ENCODE measurements at regions not wholly inside any gene's neighbourhood (a gene's known extent, or its start where the extent isn't known, plus 50 kb on each side); places are given as distances from the start of the nearest gene placed in this dataset.

DNA sequence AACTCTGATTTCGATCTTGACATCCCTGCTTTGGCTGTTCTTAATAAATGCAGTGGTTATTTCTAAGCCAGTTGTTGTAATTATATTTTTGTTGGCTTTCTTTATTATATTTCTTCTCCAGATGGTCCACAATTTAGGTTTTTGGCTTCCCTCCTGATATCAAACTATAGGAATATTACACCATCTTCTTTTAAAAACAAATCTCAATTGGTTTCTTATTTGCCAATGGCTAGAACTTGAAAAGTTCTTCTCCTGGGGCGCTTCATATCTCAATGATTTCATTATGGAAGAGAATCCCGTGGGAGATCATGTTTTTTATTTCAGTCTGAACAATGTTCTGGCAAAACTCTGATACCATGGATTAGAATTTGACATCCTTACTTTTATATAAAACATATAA lies 292.3 kb downstream of the FLRT2 start:
- DNase-seq (ENCODE audit: low spot score) = no peak
- TF ChIP-seq, protein P1, sequence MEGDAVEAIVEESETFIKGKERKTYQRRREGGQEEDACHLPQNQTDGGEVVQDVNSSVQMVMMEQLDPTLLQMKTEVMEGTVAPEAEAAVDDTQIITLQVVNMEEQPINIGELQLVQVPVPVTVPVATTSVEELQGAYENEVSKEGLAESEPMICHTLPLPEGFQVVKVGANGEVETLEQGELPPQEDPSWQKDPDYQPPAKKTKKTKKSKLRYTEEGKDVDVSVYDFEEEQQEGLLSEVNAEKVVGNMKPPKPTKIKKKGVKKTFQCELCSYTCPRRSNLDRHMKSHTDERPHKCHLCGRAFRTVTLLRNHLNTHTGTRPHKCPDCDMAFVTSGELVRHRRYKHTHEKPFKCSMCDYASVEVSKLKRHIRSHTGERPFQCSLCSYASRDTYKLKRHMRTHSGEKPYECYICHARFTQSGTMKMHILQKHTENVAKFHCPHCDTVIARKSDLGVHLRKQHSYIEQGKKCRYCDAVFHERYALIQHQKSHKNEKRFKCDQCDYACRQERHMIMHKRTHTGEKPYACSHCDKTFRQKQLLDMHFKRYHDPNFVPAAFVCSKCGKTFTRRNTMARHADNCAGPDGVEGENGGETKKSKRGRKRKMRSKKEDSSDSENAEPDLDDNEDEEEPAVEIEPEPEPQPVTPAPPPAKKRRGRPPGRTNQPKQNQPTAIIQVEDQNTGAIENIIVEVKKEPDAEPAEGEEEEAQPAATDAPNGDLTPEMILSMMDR (IDR thresholded peaks at IDR 0.05; ENCODE audit: extremely low read depth, missing control alignments) = no peak

DNA sequence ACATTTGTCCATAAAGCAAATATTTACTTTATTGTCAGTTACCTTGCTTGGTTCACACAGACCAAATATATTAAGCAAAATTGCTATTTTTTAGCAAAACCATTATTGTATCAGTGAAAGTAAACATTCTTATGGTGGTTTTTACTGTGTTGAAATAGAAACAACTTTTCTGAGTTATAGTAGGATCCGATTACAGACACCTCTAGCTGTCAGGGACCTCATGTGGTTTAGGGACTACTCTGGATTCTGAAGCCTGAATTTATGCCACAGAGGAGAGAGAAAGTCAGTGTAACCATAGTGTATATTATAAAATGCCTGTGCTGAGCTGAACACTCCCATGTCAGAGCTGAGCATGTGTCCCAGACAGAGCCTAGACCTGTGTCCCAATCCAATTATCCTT lies 287.5 kb downstream of the FLRT2 start:
- TF ChIP-seq, protein P1 (IDR thresholded peaks at IDR 0.05; ENCODE audit: extremely low read depth, missing control alignments) = no peak
- no peak for DNase-seq (ENCODE audit: low spot score)

DNA sequence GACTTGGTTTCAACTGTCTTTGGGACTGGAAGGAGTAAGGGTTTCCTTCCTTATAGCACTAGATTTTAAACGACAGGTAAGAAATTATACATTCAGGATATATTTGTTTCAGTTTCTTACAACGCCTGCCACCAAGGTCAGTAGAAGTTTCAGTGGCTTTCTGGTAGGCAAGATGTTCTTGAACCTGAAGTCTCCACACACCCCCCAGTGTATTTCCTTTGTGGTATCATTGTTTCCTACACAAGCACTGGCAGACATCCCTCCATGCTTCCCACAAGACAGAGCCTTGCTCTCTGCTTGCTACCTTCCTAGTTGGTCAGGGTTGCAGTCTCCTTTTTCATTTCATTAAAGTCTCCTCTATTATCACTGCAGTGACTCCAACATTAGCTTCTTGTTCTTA lies 283.1 kb downstream of the FLRT2 start:
- DNase-seq (ENCODE audit: low spot score) = no peak

DNA sequence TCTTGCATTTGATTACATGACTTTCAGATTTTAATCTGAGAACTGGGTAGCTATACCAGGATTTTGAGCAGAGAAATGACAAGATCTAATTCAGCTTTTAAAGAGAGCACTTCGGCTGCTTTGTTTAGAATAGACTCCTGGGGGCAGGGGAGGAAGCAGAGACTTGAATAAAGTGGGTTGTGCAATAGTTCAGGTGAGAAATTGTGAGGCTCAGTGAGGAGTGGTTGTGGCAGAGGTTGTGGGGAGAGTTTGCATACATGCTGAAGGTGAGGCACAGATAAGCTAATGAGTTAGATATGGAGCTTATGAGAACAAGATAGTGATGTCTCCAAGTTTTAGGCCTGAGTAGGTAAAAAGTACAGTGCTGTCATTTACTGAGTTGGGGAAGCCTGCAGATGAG lies 281.4 kb downstream of the FLRT2 start:
- TF ChIP-seq, protein P1 (IDR thresholded peaks at IDR 0.05; ENCODE audit: extremely low read depth, missing control alignments) = no peak
- DNase-seq (ENCODE audit: low spot score) = no peak

More for the DNA sequence above, 283.1 kb downstream of the FLRT2 start:
- TF ChIP-seq, protein P1 (IDR thresholded peaks at IDR 0.05; ENCODE audit: extremely low read depth, missing control alignments) = no peak

DNA sequence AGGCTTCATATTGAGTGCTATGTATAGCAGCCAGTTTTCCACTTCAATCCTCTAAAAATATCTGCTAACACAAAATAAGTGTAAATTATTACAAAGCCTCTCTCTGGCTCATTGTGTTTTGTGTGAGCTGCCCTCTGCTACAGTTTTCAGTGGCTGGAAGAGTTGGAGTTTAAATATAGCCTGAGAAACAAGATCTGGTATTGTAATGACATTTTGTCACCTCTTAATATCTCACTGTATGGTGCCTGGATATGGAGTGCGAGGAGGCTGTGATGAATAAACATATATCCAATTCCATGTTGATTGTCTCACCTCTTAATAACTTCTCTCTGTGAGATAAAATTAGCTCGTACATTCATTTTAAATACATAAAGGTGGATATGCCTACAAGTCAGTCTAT lies 269.7 kb downstream of the FLRT2 start:
- DNase-seq (ENCODE audit: low spot score) = no peak
- TF ChIP-seq, protein P1 (IDR thresholded peaks at IDR 0.05; ENCODE audit: extremely low read depth, missing control alignments) = no peak

DNA sequence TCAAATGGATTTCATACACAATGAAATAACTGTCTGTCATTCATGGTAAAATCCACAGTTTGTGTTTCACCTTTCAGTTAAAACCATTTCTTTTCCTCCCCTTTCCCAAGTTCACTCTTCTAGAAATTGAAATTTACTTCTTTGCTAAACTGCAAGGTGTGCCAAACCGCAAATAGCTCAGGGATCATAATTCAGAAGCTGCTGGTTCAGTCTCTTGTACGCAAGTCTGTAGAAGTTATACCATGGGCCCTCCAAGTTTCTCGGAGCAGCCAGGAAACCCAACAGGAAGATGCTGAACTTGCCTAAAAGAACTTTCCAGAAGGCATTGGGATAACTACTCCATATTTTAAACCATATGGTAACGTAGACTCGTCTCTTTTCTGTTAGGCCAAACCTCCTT lies 268.9 kb downstream of the FLRT2 start:
- DNase-seq (ENCODE audit: low spot score) = no peak
- TF ChIP-seq, protein P1 (IDR thresholded peaks at IDR 0.05; ENCODE audit: extremely low read depth, missing control alignments) = no peak

DNA sequence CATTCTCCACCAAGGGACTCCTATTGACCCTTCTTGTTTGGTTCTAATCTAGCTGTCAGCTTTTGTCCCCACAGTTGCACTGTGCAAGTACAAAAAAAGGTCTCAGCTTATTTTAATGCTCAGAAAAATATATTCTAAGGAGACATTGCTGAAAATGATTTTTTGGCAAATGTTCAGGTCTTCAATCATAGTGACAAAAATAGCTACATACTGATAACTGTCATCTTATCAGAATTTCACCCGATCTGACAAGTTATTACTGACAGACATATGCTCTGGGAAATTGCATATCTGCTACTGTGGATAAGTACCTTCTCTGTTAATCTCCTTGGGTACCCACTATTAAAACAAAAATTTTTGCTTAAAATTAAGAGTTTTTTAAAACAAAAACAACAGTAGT lies 263.6 kb downstream of the FLRT2 start:
- TF ChIP-seq, protein P1 (IDR thresholded peaks at IDR 0.05; ENCODE audit: extremely low read depth, missing control alignments) = no peak
- no peak for DNase-seq (ENCODE audit: low spot score)
